Thymus (tissue), 11 donors: ENCODE measurements at regions not wholly inside any gene's neighbourhood (a gene's known extent, or its start where the extent isn't known, plus 50 kb on each side); places are given as distances from the start of the nearest gene placed in this dataset.

ENCODE experiments used
- DNase-seq, 9 donors: peaks; one replicate each; pipeline ENCODE4 v3.0.0-alpha.2; 2013; ENCODE audit warnings: low spot score in 9 of 9, low read depth in 6 of 9, missing footprints in 1 of 9
- H3K27ac ChIP-seq, 2 donors: one replicate each; pipeline ENCODE4 v1.5.1; 2013; ENCODE audit warnings: control low read depth in 1 of 2, low read depth in 1 of 2, low read length in 1 of 2, mild to moderate bottlenecking in 1 of 2, moderate library complexity in 1 of 2
- H3K27me3 ChIP-seq, 2 donors: one replicate each; pipeline ENCODE4 v1.5.1; 2013; ENCODE audit warnings: low read length in 1 of 2; ENCODE audit not compliant: control insufficient read depth in 2 of 2, insufficient read depth in 1 of 2
- H3K36me3 ChIP-seq, 2 donors: one replicate each; pipeline ENCODE4 v1.5.1; 2013; ENCODE audit warnings: low read length in 1 of 2, mild to moderate bottlenecking in 1 of 2, moderate library complexity in 1 of 2; ENCODE audit not compliant: control insufficient read depth in 2 of 2, insufficient read depth in 2 of 2
- H3K4me1 ChIP-seq, 2 donors: one replicate each; pipeline ENCODE4 v1.5.1; 2013; ENCODE audit warnings: low read length in 2 of 2; ENCODE audit not compliant: control insufficient read depth in 2 of 2, insufficient read depth in 2 of 2
- H3K4me3 ChIP-seq, 2 donors: one replicate each; pipeline ENCODE4 v1.5.1; 2013; ENCODE audit warnings: low read length in 2 of 2, control low read depth in 1 of 2, mild to moderate bottlenecking in 1 of 2
- H3K9me3 ChIP-seq, 2 donors: one replicate each; pipeline ENCODE4 v1.5.1; 2013; ENCODE audit warnings: low read length in 1 of 2, mild to moderate bottlenecking in 1 of 2; ENCODE audit not compliant: control insufficient read depth in 2 of 2, insufficient read depth in 1 of 2
- WGBS: extraction: QIAGEN DNeasy Blood & Tissue Kit; methylation state at CpG from one replicate; pipeline ENCODE4 v1.1.7; 2013; 5-methylcytosine and 5-hydroxymethylcytosine counted together
- donor health status: healthy.

DNA sequence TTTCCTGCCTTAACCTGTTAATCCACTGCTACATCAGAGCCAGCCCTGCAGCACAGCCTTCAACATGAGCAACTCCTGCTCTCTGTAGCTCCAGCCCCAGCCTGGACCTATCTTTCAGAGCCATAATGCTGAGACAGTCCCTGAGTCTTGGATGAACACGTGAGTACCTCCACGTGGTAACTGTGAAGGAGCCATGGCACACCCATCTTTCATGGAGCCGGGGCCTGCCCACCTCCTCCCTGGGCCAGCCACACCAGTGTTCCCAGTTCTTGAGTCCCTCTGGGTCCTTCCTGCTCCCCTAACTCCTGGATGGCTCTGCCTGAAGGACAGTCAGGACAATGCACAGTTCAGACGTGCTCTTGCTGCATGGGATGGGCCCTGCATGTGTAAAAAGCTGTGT is 107.1 kb downstream of the TEX36 start:
- Histone ChIP-seq H3K27ac (no peak overlapping the region), H3K4me3 (no peak overlapping the region), H3K27me3 (no peaks in the 10 kb centered on the region), H3K9me3 (no peaks in the 10 kb centered on the region), H3K4me1 (no peaks in the 10 kb centered on the region), H3K36me3 (no peaks in the 10 kb centered on the region)
- no peak for DNase-seq
- 77% methylated on average over 4 of the region's 4 CpGs for WGBS

DNA sequence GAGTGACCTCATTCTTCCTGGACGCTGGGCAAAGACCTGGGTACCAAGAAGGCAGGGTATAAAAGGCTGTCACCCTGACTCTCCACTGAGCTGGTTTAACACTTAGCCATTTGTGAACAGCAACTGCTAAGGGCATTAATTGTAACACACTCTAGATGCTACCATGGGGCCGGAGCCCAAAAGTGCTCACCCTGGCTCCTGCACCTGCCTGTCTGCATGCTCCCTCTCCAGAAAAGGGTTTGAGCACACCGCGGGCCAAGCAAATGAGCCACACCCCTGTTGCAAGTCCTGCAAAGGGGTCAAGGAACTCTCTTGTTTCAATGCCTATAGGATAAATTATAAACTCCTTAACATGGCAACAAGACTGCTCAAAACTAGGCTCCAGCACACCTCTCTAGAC is 114.8 kb downstream of the TEX36 start:
- H3K27ac ChIP-seq, result no peak overlapping the region
- DNase-seq, result no peak
- no peaks in the 10 kb centered on the region for H3K4me1 ChIP-seq
- H3K27me3 ChIP-seq, result no peaks in the 10 kb centered on the region
- H3K9me3 ChIP-seq, result peaks cover 0 to 1% of the 10 kb centered on the region in 2 donors
- WGBS, result 100% methylated on average over 4 of the region's 4 CpGs
- H3K4me3 ChIP-seq, result no peak overlapping the region
- H3K36me3 ChIP-seq, result no peaks in the 10 kb centered on the region

DNA sequence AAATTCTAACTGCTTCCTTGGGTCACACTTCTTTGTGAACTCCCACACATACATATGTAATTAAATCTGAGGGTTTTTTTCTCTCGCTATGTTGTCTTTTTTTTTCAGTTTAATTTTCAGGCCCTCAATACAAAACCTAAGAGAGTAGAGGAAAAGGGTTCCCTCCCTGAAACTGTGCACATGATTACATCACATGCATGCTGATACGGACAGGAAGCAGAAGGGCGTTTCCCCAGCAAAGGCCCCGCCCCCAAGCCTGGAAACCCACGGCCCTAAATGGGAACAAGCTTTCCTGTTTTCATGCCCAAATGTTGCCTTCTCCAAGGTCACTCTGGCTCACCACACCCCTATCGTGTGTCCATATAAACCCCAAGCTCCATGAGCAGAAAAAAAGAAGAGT is 115.4 kb downstream of the TEX36 start:
- no peak for DNase-seq
- 88% methylated on average over 6 of the region's 6 CpGs for WGBS
- no peak overlapping the region for H3K4me3 ChIP-seq
- peaks cover 0 to 1% of the 10 kb centered on the region in 2 donors for H3K9me3 ChIP-seq
- no peak overlapping the region for H3K27ac ChIP-seq
- H3K4me1 ChIP-seq, result no peaks in the 10 kb centered on the region
- no peaks in the 10 kb centered on the region for H3K27me3 ChIP-seq
- H3K36me3 ChIP-seq, result no peaks in the 10 kb centered on the region

DNA sequence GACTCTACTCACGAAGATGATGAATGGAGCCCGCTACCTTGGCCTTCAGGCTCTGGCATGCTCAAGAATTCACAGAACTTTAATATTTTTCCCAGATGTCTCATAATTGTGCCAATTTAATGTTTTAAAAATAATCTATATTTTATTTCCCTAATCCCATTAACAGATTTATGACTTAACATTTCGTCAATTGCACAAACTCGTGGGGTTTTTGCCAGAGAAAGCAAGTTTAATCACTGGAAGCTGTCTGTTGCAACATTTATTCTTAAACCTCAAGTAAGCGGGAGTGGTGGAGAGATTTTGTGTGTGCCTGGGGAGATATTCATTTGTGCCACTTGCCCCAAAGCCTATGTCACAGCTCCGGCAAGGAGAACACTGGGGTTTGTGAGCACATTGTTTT is 117.9 kb downstream of the TEX36 start:
- DNase-seq, result no peak
- no peaks in the 10 kb centered on the region for H3K27me3 ChIP-seq
- H3K9me3 ChIP-seq, result peaks cover 0 to 1% of the 10 kb centered on the region in 2 donors
- no peak overlapping the region for H3K27ac ChIP-seq
- 90% methylated on average over 6 of the region's 6 CpGs for WGBS
- H3K4me3 ChIP-seq, result no peak overlapping the region
- H3K4me1 ChIP-seq, result no peaks in the 10 kb centered on the region
- H3K36me3 ChIP-seq, result no peaks in the 10 kb centered on the region

DNA sequence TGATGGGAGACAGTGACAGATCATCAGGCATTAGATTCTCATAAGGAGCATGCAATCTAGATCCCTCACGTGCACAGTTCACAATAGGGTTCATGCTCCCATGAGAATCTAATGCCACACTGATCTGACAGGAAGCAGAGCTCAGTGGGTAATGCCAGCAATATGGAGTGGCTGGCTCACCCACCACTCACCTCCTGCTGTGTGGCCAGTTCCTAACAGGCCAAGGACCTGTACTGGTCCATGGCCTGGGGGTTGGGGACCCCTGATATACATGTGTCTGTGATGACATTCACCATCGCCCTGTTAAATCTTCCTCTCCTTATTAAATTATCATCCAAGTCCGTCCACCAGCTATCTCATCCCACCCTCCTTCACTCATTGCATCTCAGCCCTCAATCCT is 118.4 kb downstream of the TEX36 start:
- H3K4me1 ChIP-seq, result no peaks in the 10 kb centered on the region
- H3K9me3 ChIP-seq, result peaks cover 0 to 1% of the 10 kb centered on the region in 2 donors
- no peak overlapping the region for H3K27ac ChIP-seq
- no peaks in the 10 kb centered on the region for H3K36me3 ChIP-seq
- DNase-seq, result no peak
- H3K4me3 ChIP-seq, result no peak overlapping the region
- 88% methylated on average over 3 of the region's 3 CpGs for WGBS
- H3K27me3 ChIP-seq, result no peaks in the 10 kb centered on the region

DNA sequence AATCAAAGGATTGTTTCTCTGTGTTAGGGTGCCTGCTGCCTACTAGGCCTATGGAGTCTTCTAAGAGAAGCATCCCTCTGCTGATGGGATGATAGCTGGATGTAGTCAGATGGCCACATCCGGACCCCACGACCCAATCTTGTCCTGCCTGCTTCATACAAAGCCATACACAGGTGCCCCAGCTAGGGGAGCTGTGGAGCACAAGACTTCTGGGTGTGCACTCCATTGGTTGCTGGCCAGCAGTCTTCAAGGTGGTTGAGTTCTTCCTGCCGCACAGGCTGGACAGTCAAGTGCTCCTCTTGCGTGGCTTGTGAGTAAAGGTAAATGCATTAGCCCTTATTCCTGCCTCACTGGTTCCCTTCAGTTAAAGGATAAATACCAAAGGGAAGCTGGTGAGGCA is 120.2 kb downstream of the TEX36 start:
- Histone ChIP-seq H3K9me3 (no peaks in the 10 kb centered on the region), H3K27me3 (no peaks in the 10 kb centered on the region), H3K4me1 (no peaks in the 10 kb centered on the region), H3K4me3 (no peak overlapping the region), H3K27ac (no peak overlapping the region), H3K36me3 (no peaks in the 10 kb centered on the region)
- WGBS, result 90% methylated on average over 4 of the region's 4 CpGs
- DNase-seq, result no peak

DNA sequence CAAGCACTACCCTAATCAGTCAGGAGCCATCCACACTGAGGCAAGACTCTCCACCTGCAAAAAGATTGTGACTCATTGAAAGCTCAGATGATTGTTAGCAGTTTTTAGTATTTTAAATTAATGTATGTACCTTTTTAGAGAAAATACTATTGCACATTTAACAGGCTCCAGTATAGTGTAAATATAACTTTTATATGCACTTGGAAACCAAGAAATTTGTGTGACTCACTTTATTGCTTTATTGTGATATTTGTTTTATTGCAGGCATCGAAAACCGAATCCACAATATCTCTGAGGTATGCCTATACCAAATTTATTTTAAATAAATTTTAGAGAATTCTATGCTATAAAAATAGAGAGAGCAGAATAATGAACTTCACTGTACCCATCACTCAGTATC is 122.0 kb downstream of the TEX36 start:
- no peak overlapping the region for H3K4me3 ChIP-seq
- WGBS, result 98% methylated on average over 2 of the region's 2 CpGs

DNA sequence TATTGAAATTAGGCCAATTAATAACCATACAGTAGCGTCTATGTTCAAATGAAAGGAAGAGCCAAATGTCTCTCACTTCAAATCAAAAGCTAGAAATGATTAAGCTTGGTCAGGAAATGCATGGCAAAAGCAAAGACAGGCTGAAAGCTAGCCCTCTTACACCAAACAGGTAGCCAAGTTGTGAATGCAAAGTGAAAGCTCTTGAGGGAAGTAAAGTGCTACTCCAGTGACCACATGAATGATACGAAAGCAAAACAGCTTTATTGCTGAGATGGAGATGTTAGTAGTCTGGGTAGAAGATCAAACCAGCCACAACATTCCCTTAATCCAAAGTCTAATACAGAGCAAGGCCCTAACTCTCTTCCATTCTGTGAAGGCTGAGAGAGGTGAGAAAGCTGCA is 123.8 kb downstream of the TEX36 start:
- H3K36me3 ChIP-seq, result no peaks in the 10 kb centered on the region
- no peaks in the 10 kb centered on the region for H3K27me3 ChIP-seq
- H3K4me3 ChIP-seq, result no peak overlapping the region
- 84% methylated on average over 2 of the region's 2 CpGs for WGBS
- no peak for DNase-seq
- H3K9me3 ChIP-seq, result no peaks in the 10 kb centered on the region
- H3K27ac ChIP-seq, result no peak overlapping the region
- H3K4me1 ChIP-seq, result no peaks in the 10 kb centered on the region

More for the DNA sequence above, 122.0 kb downstream of the TEX36 start:
- H3K27me3 ChIP-seq, result no peaks in the 10 kb centered on the region
- DNase-seq, result no peak
- H3K9me3 ChIP-seq, result no peaks in the 10 kb centered on the region
- no peaks in the 10 kb centered on the region for H3K36me3 ChIP-seq
- no peak overlapping the region for H3K27ac ChIP-seq
- H3K4me1 ChIP-seq, result no peaks in the 10 kb centered on the region

DNA sequence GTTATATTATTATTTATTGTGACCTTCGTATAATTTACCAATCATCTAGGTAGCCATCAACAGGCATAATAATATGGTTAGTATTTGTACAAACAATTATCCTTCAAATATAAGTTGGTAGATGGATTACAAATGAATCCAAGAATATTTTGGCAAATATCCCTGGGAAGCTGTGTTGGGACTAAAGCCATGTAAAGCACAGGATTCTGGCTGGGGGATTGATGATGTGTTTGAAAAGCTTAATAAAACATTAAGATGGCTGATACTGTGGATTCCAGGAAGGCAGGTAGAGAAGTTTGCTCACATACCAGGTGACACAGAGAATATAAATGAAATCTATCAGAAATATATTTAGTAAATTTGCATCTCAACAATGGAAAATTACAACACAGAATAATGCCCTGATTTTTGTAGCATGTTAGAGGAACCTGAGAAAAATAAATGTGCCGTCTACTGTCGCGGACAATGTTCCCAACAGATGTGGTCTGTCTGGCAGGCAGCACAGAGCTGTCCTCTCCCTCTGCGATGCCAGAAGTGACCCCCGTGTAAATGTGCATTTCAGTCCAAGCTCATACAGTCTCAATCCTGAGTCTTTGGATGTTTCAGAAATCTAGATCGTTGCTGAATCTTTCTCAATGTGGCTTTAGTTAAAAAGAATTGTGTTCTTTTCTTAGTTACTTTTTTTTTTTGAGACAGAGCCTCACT is 125.0 kb downstream of the TEX36 start:
- H3K36me3 ChIP-seq, result no peaks in the 10 kb centered on the region
- no peak overlapping the region for H3K27ac ChIP-seq
- WGBS, result 92% methylated on average over 7 of the region's 7 CpGs
- H3K9me3 ChIP-seq, result no peaks in the 10 kb centered on the region
- H3K4me3 ChIP-seq, result no peak overlapping the region
- H3K4me1 ChIP-seq, result no peaks in the 10 kb centered on the region
- no peak for DNase-seq
- no peaks in the 10 kb centered on the region for H3K27me3 ChIP-seq
